ENCODE measurements at regions not wholly inside any gene's neighbourhood (a gene's known extent, or its start where the extent isn't known, plus 50 kb on each side); places are given as distances from the start of the nearest gene placed in this dataset.

DNA sequence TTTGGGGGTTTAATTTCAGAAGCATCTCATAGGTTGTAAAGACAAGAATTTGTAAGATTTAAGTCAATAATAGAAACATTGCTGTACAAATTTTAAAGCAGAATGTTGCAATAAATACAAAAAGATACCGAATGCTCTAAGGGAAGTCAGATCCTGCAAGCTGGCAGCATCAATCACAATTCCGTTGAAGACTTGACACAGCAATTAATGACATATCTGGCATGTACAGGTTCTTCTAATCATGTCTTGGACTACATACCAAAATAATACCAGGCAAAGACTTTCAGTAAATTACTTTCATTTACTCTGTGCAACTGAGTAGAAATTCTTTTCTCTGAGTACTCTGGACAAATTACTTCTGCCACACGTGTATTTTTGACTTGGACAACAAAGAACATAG lies 54.0 kb upstream of the CDIN1 start:
- Histone ChIP-seq H3K4me3 (no peak overlapping the region), H4K20me1 (ENCODE audit: control insufficient read depth, insufficient read depth) (no peaks in the 10 kb centered on the region), H3K79me2 (ENCODE audit: control insufficient read depth, insufficient read depth, low read length) (no peaks in the 10 kb centered on the region), H3K9ac (ENCODE audit: control insufficient read depth, insufficient read depth, low read length) (no peak overlapping the region), H3K27me3 (replicated peaks in 1 of 2; ENCODE audit: control insufficient read depth in 2 of 2, insufficient read depth in 2 of 2, low read length in 1 of 2) (no peaks in the 10 kb centered on the region), H3K36me3 (ENCODE audit: control insufficient read depth in 2 of 2, insufficient read depth in 2 of 2, low read length in 1 of 2) (no peaks in the 10 kb centered on the region), H3K4me1 (ENCODE audit: control insufficient read depth, insufficient read depth, low read length) (no peaks in the 10 kb centered on the region), H2AFZ (ENCODE audit: control insufficient read depth, low read depth, low read length) (no peak overlapping the region), H3K27ac (ENCODE audit: control insufficient read depth, insufficient read depth) (no peak overlapping the region), H3K9me3 (replicated peaks; ENCODE audit: control insufficient read depth, insufficient read depth, low read length) (no peaks in the 10 kb centered on the region), H3K4me2 (ENCODE audit: control insufficient read depth, insufficient read depth) (no peak overlapping the region)
- ChIA-PET SMC1A (ENCODE audit: uncharacterized antibody, unreplicated experiment) (no interaction called here), CTCF (interaction anchor here (1.0 kb wide), 1 partner anchor 16 kb away, joined by 5 read pairs; no protein-coding TSS in a partner anchor), POLR2A (no interaction called here), RAD21 (ENCODE audit: unreplicated experiment) (no interaction called here)
- no TSS peak for BruUV-seq (replicated peaks)
- ATAC-seq (no peak), DNase-seq (ENCODE audit: low read depth, low spot score) (no peak), FAIRE-seq (no peak)
- TF ChIP-seq TCF3 (IDR thresholded peaks at IDR 0.05; ENCODE audit: borderline replicate concordance, insufficient read depth, low read depth, low read length) (no peak), MXI1 (IDR thresholded peaks at IDR 0.05; ENCODE audit: low read depth, low read length) (no peak), NRF1 (conservative IDR thresholded peaks at IDR 0.05; ENCODE audit: low read depth, low read length) (no peak), BMI1 (IDR thresholded peaks at IDR 0.05; ENCODE audit: borderline replicate concordance) (no peak), CREB1 (IDR thresholded peaks at IDR 0.05; ENCODE audit: low read depth) (no peak)
- WGBS (ENCODE audit: insufficient coverage, insufficient replicate concordance, low lambda C conversion rate, missing lambda C conversion rate) = 35% methylated on average over 3 of the region's 3 CpGs
- intact Hi-C loops (cut with micrococcal nuclease; ENCODE audit: unreplicated experiment) (no loop called here), in situ Hi-C loops (cut with MboI) (no loop called here)

DNA sequence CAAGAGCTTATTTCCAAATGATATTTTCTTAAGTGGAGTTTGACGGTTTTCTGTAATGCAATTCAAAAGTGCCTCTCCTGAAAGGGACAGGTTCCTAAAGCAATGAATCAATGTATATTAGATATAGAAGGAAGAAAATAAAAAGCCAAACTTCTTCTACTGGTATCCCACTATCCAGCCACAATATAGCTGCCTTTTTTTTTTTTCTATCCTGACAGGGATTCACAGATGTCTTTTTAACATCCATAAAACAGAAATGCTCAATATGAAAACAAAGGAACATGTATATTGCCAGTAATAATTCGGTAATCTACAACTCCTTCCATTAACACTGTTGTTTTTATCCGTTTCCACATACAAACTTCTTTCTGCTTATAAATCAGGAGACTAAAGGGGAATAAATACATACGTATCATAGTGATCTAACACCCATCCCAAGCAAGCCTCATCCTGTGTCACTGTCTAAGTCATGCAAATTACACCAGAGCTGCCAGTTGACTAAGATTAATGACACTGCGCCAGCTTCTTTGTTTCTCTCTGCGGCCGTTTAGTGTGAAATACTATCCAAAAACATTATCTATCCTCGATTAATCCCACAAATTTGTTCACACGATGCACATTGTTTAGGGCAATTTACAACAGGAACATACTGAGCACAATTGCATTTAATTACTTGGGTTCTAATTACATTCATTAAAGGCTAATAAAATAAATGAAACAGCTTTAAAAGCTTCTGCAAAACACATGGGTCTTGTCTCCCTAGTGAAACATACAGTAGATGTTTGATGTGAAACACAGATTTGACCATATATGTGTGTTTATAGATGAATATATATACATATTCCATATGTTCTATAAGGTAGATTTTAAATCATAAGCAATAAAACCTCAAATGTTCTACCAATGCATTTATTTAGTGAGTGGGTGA lies 51.9 kb upstream of the CDIN1 start:
- SMC1A ChIA-PET (ENCODE audit: uncharacterized antibody, unreplicated experiment) = interaction anchor here (1.0 to 2.0 kb wide), 5 partner anchors 21 to 578 kb away, joined by 3 to 4 read pairs (median 4); no protein-coding TSS in a partner anchor
- H3K4me3 ChIP-seq = no peak overlapping the region
- no peaks in the 10 kb centered on the region for H3K9me3 ChIP-seq (replicated peaks; ENCODE audit: control insufficient read depth, insufficient read depth, low read length)
- H3K4me2 ChIP-seq (ENCODE audit: control insufficient read depth, insufficient read depth) = no peak overlapping the region
- no peaks in the 10 kb centered on the region for H3K4me1 ChIP-seq (ENCODE audit: control insufficient read depth, insufficient read depth, low read length)
- DNase-seq (ENCODE audit: low read depth, low spot score) = no peak
- intact Hi-C loops (cut with micrococcal nuclease; ENCODE audit: unreplicated experiment) (no loop called here), in situ Hi-C loops (cut with MboI) (no loop called here)
- FAIRE-seq = no peak
- CTCF ChIA-PET = interaction anchor here (0.6 to 1.7 kb wide), 6 partner anchors 10 to 358 kb away, joined by 3 to 11 read pairs (median 4); no protein-coding TSS in a partner anchor
- H4K20me1 ChIP-seq (ENCODE audit: control insufficient read depth, insufficient read depth) = no peaks in the 10 kb centered on the region
- 43% methylated on average over 9 of the region's 9 CpGs for WGBS (ENCODE audit: insufficient coverage, insufficient replicate concordance, low lambda C conversion rate, missing lambda C conversion rate)
- POLR2A ChIA-PET = no interaction called here
- H3K27me3 ChIP-seq (replicated peaks in 1 of 2; ENCODE audit: control insufficient read depth in 2 of 2, insufficient read depth in 2 of 2, low read length in 1 of 2) = no peaks in the 10 kb centered on the region
- H2AFZ ChIP-seq (ENCODE audit: control insufficient read depth, low read depth, low read length) = no peak overlapping the region
- no peaks in the 10 kb centered on the region for H3K36me3 ChIP-seq (ENCODE audit: control insufficient read depth in 2 of 2, insufficient read depth in 2 of 2, low read length in 1 of 2)
- no peak overlapping the region for H3K27ac ChIP-seq (ENCODE audit: control insufficient read depth, insufficient read depth)
- no peak overlapping the region for H3K9ac ChIP-seq (ENCODE audit: control insufficient read depth, insufficient read depth, low read length)
- no TSS peak for BruUV-seq (replicated peaks)
- no peak for ATAC-seq
- RAD21 ChIA-PET (ENCODE audit: unreplicated experiment) = interaction anchor here (1.4 kb wide), 1 partner anchor 256 kb away, joined by 4 read pairs; no protein-coding TSS in a partner anchor
- no peaks in the 10 kb centered on the region for H3K79me2 ChIP-seq (ENCODE audit: control insufficient read depth, insufficient read depth, low read length)
- no peak for TF ChIP-seq HDAC2 (IDR thresholded peaks at IDR 0.05)
- TF ChIP-seq CHD1 (IDR thresholded peaks at IDR 0.05; ENCODE audit: low read depth, low read length) = no peak
- no peak for TF ChIP-seq DPF2 (IDR thresholded peaks at IDR 0.05)
- no peak for TF ChIP-seq ASH2L (IDR thresholded peaks at IDR 0.05; ENCODE audit: borderline replicate concordance, low read depth)
- TF ChIP-seq, protein P1, sequence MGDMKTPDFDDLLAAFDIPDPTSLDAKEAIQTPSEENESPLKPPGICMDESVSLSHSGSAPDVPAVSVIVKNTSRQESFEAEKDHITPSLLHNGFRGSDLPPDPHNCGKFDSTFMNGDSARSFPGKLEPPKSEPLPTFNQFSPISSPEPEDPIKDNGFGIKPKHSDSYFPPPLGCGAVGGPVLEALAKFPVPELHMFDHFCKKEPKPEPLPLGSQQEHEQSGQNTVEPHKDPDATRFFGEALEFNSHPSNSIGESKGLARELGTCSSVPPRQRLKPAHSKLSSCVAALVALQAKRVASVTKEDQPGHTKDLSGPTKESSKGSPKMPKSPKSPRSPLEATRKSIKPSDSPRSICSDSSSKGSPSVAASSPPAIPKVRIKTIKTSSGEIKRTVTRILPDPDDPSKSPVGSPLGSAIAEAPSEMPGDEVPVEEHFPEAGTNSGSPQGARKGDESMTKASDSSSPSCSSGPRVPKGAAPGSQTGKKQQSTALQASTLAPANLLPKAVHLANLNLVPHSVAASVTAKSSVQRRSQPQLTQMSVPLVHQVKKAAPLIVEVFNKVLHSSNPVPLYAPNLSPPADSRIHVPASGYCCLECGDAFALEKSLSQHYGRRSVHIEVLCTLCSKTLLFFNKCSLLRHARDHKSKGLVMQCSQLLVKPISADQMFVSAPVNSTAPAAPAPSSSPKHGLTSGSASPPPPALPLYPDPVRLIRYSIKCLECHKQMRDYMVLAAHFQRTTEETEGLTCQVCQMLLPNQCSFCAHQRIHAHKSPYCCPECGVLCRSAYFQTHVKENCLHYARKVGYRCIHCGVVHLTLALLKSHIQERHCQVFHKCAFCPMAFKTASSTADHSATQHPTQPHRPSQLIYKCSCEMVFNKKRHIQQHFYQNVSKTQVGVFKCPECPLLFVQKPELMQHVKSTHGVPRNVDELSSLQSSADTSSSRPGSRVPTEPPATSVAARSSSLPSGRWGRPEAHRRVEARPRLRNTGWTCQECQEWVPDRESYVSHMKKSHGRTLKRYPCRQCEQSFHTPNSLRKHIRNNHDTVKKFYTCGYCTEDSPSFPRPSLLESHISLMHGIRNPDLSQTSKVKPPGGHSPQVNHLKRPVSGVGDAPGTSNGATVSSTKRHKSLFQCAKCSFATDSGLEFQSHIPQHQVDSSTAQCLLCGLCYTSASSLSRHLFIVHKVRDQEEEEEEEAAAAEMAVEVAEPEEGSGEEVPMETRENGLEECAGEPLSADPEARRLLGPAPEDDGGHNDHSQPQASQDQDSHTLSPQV (IDR thresholded peaks at IDR 0.05) = no peak

Data from GM12878 (cell line).